ENCODE measurements at regions not wholly inside any gene's neighbourhood (a gene's known extent, or its start where the extent isn't known, plus 50 kb on each side); places are given as distances from the start of the nearest gene placed in this dataset.

GRCh38 chr2:142531377-142531776 is 346.1 kb upstream of the KYNU start:
- TF ChIP-seq GATA2 (IDR thresholded peaks at IDR 0.05; ENCODE audit: low read depth, low read length) (no peak), GATA3 (IDR thresholded peaks at IDR 0.05; ENCODE audit: low read depth, low read length) (no peak)
